OCI-LY3 (cell line): ENCODE measurements at regions not wholly inside any gene's neighbourhood (a gene's known extent, or its start where the extent isn't known, plus 50 kb on each side); places are given as distances from the start of the nearest gene placed in this dataset.
A peak's percentile ranks its signal among the peaks of the same experiment; 100 is the strongest.

Source experiments
- H2AFZ ChIP-seq: fragments of 200-600, 300-600 bp; shearing (Covaris generic); 2 replicates; pipeline ENCODE4 v1.6.0; 2014; ENCODE audit warnings: antibody characterized with exemption, low read depth, low read length
- H3K27ac ChIP-seq: fragments of 200-600, 300-600 bp; sonication (generic); 2 replicates; pipeline ENCODE4 v1.5.1; 2014; ENCODE audit warnings: mild to moderate bottlenecking, low read length, moderate library complexity, mixed read lengths
- H3K27me3 ChIP-seq: fragments of 200-600, 300-600 bp; sonication (generic); 2 replicates; pipeline ENCODE4 v1.6.1; 2014; ENCODE audit warnings: low read depth, low read length, mixed read lengths
- H3K36me3 ChIP-seq: fragments of 200-600, 300-600 bp; sonication (generic); replicated peaks from 2 replicates; pipeline ENCODE3; 2014; ENCODE audit warnings: low read depth, low read length, mixed read lengths
- H3K4me1 ChIP-seq: fragments of 300-600, 200-600 bp; sonication (generic); 2 replicates; pipeline ENCODE4 v1.6.1; 2014; ENCODE audit warnings: low read length, mixed read lengths
- H3K4me2 ChIP-seq: fragments of 200-600, 300-600 bp; sonication (generic); 2 replicates; pipeline ENCODE4 v1.6.1; 2014; ENCODE audit warnings: low read length, mixed read lengths
- H3K4me3 ChIP-seq: fragments of 300-600, 200-600 bp; sonication (generic); 2 replicates; pipeline ENCODE4 v1.5.1; 2014; ENCODE audit warnings: antibody characterized with exemption, mild to moderate bottlenecking, low read length, moderate library complexity
- H3K79me2 ChIP-seq: fragments of 300-600, 200-600 bp; shearing (Covaris generic); 2 replicates; pipeline ENCODE4 v1.6.1; 2014; ENCODE audit warnings: mild to moderate bottlenecking, low read length, mixed read lengths
- H3K9ac ChIP-seq: fragments of 300-600, 200-600 bp; shearing (Covaris generic); 2 replicates; pipeline ENCODE4 v1.6.0; 2014; ENCODE audit warnings: mild to moderate bottlenecking, low read length, moderate library complexity
- H3K9me3 ChIP-seq: fragments of 200-600, 300-600 bp; shearing (Covaris generic); 2 replicates; pipeline ENCODE4 v1.6.1; 2014; ENCODE audit warnings: low read length, mixed read lengths; ENCODE audit not compliant: insufficient read depth
- H4K20me1 ChIP-seq: fragments of 200-600, 300-600 bp; sonication (generic); 2 replicates; pipeline ENCODE4 v1.6.1; 2016; ENCODE audit warnings: low read length, mixed read lengths; ENCODE audit not compliant: insufficient read depth
- CTCF ChIP-seq: fragments of 200-600, 300-600 bp; sonication (generic); IDR thresholded peaks from 2 replicates; pipeline ENCODE4 v1.5.1; 2014; ENCODE audit warnings: antibody characterized with exemption, low read length, low read depth
- EZH2phosphoT487 ChIP-seq: fragments of 200-600 bp; shearing (Covaris generic); IDR thresholded peaks from 2 replicates; pipeline ENCODE4 v1.6.1; 2018; ENCODE audit warnings: antibody characterized with exemption, mixed run types, low read depth

- Histone ChIP-seq H3K27ac (peak overlapping the region; percentile 47), H3K4me1 (peaks cover 34% of the 10 kb centered on the region), H3K36me3 (peaks cover 84% of the 10 kb centered on the region), H3K4me2 (peak overlapping the region; percentile 51), H4K20me1 (no peaks in the 10 kb centered on the region), H2AFZ (no peak overlapping the region), H3K9ac (no peak overlapping the region), H3K79me2 (no peaks in the 10 kb centered on the region), H3K27me3 (no peaks in the 10 kb centered on the region), H3K9me3 (peaks cover 32% of the 10 kb centered on the region), H3K4me3 (no peak overlapping the region)
- TF ChIP-seq EZH2phosphoT487 (no peak), CTCF (no peak)
Measured at GRCh38 chr12:126760092-126760491, 1506.9 kb upstream of the TMEM132C start.

- Histone ChIP-seq H4K20me1 (no peaks in the 10 kb centered on the region), H3K9ac (no peak overlapping the region), H3K4me3 (no peak overlapping the region), H2AFZ (no peak overlapping the region), H3K27me3 (no peaks in the 10 kb centered on the region), H3K27ac (no peak overlapping the region), H3K36me3 (peaks cover 87% of the 10 kb centered on the region), H3K79me2 (no peaks in the 10 kb centered on the region), H3K4me1 (peaks cover 34% of the 10 kb centered on the region), H3K4me2 (no peak overlapping the region), H3K9me3 (peaks cover 42% of the 10 kb centered on the region)
- TF ChIP-seq CTCF (no peak), EZH2phosphoT487 (no peak)
Measured at GRCh38 chr12:126761420-126761819, 1505.5 kb upstream of the TMEM132C start.

- peaks cover 88% of the 10 kb centered on the region for H3K36me3 ChIP-seq
- no peak overlapping the region for H3K4me3 ChIP-seq
- peaks cover 49% of the 10 kb centered on the region for H3K9me3 ChIP-seq
Measured at GRCh38 chr12:126762150-126762549, 1504.8 kb upstream of the TMEM132C start.

GRCh38 chr12:126763359-126763758 is 1503.6 kb upstream of the TMEM132C start:
- Histone ChIP-seq H3K4me3 (no peak overlapping the region), H3K4me2 (no peak overlapping the region), H2AFZ (no peak overlapping the region), H3K27me3 (no peaks in the 10 kb centered on the region), H3K79me2 (no peaks in the 10 kb centered on the region), H3K9me3 (peaks cover 54% of the 10 kb centered on the region), H3K27ac (no peak overlapping the region), H3K36me3 (peaks cover 94% of the 10 kb centered on the region), H3K4me1 (peaks cover 38% of the 10 kb centered on the region), H4K20me1 (no peaks in the 10 kb centered on the region), H3K9ac (no peak overlapping the region)
- no peak for TF ChIP-seq CTCF
- no peak for TF ChIP-seq EZH2phosphoT487

More at GRCh38 chr12:126762150-126762549, 1504.8 kb upstream of the TMEM132C start:
- TF ChIP-seq EZH2phosphoT487 = no peak
- TF ChIP-seq CTCF = no peak
- Histone ChIP-seq H3K27ac (no peak overlapping the region), H3K79me2 (no peaks in the 10 kb centered on the region), H3K4me2 (no peak overlapping the region), H3K9ac (no peak overlapping the region), H3K4me1 (peaks cover 34% of the 10 kb centered on the region), H2AFZ (no peak overlapping the region), H3K27me3 (no peaks in the 10 kb centered on the region), H4K20me1 (no peaks in the 10 kb centered on the region)
